Right renal pelvis (tissue), 4 donors: ENCODE measurements at regions not wholly inside any gene's neighbourhood (a gene's known extent, or its start where the extent isn't known, plus 50 kb on each side); places are given as distances from the start of the nearest gene placed in this dataset.
"Not testable (repeated sequence)": the region's sequence is repeated elsewhere in the genome, so short reads cannot be mapped to it uniquely, and the experiment has no call there.

ENCODE experiments used
- DNase-seq, 4 donors: peaks; one replicate each; pipeline ENCODE4 v3.0.0-alpha.2; 2013; ENCODE audit warnings: low read depth in 4 of 4, low spot score in 3 of 4, missing footprints in 1 of 4

DNA sequence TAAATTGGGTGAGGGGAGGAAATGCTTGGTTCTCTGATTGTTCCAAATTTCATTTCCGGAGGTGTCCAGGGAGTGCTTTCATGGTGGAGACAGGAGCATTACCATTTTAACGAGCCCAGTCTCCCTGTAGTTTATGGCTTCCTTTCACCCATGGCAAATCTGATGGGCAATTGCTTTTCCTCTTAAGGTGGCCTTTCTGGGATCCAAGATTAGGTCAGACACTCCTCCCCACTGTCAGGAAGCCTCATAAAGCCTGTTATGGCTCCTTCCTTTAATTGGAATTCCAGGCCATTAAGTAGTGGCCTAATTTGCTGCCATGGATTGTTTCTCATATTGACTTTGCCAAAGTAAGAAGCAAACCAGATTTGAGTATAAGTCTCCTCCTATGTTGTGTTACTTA, 157.8 kb downstream of the PDCD6IP start:
- DNase-seq: peak in 2 of 4 donors; percentile 18 to 30

DNA sequence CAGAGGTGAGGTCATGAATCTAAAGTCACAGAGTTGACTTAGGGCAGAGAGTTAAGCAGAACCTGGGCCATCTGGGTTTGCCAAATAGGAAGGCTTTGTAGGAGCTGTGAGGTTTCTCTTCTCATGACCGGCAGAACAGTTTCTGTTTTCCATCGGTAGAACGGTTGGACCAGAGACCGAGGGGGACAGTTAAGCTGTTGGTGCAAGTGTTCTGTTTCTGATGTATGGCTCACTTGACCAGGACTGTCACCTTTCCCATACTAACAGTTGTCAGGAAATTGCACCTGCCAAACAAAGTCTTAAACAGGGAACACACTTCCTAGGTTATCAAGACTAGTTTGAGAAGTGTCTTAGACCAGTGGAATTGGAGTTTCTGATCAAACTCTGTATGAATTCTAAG, 158.3 kb downstream of the PDCD6IP start:
- DNase-seq: no peak

DNA sequence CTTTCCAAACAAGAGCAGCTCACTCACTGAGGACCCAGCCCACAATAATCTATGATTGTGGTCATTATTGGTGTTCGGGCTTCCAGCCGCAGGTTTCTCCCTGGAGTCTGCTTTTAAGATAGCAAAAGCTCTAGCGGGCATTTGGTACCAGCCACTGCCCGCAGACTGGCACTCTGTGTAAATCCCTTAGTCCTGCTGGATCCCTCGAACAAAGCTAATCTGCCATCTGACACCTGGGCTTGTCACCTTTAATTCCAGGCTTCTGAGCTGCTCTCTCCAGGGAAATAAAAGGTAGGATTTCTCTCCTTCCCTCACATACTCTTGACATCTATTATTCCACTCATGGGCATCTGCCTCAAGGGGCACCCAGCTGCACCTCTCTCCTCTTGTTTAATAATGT, 158.7 kb downstream of the PDCD6IP start:
- no peak for DNase-seq

DNA sequence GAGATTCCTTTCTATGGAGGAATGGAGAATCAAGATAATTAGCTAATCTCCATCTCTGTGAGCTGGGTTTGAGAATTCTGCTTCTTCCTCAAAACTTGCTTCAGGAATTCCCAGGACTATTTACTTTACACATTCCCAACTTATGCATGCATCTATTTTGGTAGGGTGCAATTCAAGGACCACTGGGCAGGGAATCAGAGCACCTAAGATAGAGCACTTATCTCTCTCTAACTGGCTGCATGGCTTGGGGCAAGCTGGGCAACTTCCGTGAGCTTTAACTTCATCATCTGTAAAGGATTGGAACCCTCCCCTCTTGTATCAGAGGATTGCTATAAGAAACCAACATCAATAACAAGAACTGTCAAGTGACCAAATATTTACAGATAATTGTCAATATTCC, 160.2 kb downstream of the PDCD6IP start:
- DNase-seq: no peak

DNA sequence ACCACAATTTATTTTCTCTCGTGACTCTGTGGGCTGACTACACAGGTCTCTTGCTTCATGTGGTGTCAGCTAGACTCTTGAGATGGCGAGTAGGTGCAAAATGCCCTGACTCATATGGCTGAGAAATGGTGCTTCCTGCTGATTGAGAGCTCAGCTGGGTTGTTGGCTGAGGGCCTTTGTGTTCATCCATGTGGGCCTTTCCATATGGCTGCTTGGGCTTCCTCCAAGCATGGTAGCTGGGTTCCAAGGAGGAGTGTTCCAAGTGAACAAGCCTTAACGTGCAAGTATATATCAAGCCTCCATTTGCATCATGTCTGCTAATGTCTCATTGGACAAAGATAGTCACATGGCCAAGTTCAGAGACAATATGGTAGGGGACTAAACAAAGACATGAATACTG, 164.0 kb downstream of the PDCD6IP start:
- DNase-seq: no peak

DNA sequence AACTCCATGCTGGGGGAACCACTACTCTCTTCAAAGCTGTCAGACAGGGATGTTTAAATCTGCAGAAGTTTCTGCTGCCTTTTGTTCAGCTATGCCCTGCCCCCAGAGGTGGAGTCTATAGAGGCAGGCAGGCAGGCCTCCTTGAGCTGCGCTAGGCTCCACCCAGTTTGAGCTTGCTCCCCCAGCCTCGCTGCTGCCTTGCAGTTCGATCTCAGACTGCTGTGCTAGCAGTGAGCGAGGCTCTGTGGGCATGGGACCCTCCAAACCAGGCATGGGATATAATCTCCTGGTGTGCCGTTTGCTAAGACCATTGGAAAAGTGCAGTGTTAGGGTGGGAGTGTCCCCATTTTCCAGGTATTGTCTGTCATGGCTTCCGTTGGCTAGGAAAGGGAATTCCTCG, 171.8 kb downstream of the PDCD6IP start:
- DNase-seq: not testable (repeated sequence)

DNA sequence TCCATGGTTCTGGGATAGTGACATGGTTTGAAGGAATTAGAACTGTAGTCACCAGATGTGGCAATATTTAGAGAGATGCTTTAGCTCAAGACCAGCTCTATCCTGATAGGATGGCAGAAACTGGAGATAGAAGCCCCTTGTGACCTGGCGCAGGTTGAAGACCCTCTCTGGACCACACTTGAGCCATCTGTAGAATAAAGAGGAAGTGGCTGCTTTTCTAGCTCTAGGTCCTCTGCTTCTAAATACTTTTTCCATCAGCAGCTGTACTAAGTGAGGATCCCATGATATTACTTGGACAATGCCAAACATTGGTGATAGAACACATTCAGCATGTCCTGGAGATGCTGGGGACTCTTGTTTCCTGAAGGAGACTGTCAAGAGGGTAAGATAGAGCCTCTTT, 172.6 kb downstream of the PDCD6IP start:
- DNase-seq: no peak

DNA sequence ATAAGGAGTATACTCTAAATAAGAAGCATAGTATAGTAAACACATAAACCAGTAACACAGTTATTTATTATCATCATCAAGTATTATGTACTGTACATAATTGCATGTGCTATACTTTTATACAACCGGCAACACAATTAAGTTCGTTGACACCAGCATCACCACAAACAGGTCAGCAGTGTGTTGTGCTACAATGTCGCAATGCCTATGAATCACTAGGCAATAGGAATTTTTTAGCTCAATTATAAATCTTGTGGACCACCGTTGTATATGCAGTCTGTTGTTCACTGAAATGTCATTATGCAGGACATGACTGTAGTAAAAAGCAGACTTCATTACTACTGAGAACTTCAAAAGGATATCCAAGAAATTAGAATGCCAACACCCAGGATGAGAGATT, 177.0 kb downstream of the PDCD6IP start:
- no peak for DNase-seq

DNA sequence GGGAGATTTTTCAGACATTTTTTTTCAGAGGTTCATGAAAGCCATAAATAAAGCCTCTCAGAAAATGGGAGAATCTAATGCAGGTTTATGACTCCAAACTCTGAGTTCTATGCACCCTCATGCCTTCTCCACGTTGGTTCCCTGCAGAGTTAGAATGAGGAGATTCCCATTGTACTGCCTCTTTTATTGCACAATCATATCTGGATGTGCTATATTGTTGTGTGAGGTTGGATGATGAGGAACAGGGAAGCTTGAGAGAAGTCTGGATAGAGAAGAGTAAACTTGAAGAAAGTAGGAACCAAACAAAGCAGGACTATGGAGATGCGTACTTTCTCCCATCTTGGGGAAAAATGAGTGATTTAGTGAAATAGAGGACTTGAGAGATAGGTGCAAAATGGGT, 178.8 kb downstream of the PDCD6IP start:
- no peak for DNase-seq

DNA sequence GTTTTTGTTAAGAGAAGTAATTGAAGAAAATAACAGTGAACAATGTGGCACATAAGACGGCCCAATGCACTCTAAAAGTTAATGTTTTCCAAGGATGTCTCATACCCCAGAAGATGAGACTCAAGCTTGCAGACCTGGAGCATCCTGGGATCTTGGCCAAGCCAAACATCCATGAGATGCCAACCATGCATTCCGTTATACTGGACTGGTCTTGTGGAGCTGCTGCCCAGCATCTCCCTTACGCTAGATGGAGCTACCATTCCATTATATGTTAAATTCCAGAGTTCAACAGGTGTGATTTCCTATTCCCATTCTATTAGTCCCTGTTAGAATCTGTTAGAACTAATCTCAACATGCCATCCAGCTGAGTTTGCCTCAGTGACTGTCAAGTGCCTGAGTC, 181.8 kb downstream of the PDCD6IP start:
- peak in 1 of 4 donors; percentile 14 for DNase-seq

DNA sequence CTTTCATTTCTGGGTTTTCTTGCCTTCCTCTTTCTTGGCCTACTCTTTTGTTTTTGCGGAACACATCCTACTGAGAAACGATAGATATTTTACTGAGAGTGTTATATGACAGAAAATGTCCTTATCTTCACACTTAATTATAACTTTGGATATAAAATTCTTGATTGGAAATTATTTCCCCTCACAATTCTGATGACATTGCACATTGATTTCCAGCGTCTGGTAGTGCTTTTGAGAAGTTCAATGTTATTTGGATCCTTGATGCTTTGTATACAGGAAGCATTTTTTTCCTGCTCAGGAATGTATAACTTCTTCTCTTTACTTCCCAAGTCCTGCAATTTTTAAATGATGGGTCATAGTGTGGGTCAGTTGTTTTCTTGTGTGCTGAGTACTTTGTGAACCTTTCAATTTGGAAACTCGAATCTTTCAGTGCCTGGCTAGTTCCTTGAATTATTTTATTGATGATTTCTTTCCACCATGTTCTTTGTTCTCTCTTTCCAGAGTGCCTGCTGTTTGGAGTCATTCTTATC, 183.9 kb downstream of the PDCD6IP start:
- DNase-seq: no peak

DNA sequence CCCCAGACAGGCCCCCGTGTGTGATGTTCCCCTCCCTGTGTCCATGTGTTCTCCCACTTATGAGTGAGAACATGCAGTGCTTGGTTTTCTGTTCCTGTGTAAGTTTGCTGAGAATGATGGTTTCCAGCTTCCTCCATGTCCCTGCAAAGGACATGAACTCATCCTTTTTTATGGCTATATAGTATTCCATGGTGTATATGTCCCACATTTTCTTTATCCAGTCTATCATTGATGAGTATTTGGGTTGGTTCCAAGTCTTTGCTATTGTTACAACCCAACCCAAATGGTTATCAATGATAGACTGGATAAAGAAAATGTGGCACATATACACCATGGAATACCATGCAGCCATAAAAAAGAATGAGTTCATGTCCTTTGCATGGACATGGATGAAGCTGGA, 184.5 kb downstream of the PDCD6IP start:
- DNase-seq: not testable (repeated sequence)

DNA sequence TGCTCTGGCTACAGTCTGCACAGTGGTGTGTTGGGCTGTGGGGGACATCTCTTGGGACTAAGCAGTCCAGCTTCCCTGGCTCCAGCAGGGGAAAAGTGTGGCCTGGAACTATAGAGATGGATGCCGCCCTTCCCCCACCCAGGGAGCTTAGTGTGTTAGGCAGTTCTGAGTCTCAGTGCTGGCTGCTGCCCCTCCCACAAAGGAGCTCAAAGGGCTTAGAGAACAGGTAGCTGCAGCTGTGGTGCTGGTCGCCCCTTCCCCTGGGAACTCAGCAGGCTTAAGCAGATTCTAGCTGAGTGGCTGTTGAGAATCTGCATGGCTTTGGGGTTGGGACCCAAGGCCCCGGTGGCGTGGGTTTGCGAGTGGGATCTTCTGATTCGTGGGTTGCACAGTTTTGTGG, 190.8 kb downstream of the PDCD6IP start:
- DNase-seq: no peak

DNA sequence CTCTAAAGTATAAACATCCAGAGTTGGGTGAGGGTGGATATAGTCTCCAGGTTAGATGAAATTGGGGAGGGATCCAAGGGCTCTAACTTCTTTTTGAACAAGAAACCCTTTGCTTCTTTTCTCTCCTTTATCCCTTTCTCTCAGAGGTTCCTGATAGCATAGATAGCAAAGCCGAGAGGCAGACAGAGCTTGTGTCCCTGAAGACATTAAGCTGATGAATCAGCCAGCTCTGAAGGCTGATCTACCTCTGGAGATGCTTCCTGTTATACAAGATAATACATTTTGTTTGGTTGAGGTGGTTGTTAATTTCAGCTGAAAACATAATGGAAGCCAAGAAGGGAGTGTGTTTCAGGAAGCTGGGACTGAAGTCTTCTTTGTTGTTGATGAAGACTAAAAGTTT, 193.2 kb downstream of the PDCD6IP start:
- no peak for DNase-seq

DNA sequence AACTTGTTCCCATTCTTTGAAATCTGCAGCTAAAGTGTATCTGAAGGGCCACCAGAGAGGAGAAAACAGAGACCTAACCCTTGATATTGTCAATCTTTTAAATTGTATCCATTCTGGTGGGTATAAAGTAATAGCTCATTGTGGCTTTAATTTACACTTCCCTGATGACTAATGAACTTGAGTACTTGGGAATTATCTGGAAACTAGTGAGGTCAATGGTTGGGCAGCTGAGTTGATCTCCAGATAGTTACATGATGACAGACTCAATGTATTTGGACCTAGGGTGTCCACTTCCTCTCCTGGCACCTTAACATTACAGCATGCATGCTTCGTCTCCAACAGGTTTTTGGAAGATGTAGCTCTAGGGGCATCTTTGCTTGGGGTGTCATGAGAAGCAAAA, 195.2 kb downstream of the PDCD6IP start:
- DNase-seq: no peak

DNA sequence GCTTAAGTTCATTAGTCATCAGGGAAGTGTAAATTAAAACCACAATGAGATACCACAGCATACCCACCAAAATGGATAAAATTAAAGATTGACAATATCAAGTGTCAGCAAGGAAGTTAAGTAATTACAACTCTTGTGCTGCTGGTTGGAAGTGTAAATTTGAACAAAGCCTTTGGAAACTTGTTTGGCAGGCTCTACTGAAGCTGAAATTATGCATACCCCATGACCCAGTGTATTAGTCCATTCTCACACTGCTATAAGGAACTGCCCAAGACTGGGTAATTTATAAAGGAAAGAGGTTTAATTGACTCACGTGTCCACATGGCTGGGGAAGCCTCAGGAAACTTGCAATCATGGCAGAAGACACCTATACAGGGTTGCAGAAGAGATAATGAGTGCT, 196.1 kb downstream of the PDCD6IP start:
- no peak for DNase-seq

DNA sequence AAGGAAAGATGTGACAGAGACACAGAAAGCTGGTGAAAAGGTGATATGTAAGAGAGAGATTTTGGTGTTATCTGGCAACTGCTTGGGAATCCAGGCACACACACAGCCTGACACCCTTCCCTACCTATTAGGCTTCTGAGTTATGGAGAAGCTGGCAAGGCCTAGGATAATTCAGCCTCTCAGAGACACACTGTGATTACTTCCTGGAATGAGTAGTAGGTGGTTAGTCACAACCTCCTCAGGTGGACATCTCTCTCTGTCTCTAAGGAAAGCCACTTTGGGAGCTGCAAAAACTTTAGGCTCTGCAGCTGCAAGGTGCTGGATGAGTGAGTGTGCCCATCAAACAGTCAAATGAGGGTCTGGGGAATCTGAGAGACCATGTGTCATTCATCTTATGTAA, 201.9 kb downstream of the PDCD6IP start:
- no peak for DNase-seq

DNA sequence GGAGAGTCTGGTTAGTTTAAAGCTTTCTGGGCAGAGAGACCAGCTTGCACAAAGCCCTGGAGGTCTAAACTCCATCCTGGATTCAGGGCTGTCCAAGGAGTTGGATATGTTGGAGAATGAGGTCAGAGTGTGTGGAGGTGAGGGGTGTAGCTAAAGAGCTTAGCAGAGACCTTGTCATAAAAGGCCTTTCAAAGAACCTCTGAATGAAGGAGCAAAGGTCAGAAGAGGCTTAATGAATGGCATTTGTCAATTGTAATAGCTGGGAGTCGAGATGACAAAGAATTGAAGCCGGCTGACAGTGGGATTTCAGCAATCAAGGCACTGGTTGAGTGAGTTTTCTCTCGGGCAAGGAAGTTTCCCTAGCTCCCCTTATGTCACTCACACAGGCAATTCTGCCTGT, 202.6 kb downstream of the PDCD6IP start:
- DNase-seq: no peak

DNA sequence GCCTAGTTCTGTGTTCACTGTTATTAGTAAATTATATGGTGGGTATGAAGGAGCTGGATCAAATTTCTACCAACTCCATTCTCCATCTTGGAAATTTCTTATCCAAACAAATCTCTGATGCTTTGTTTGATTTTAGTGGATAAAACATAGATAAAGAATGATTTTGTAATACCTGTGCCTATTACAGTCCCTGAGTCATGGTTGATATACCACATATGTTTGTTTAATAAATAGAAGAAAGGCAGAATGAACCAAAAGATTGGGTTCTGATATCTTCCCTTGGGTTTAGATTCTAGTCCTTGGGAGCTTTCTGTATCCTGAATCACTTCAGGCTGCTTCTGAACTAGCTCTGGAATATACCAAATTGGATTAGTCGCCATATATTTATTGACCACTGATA, 203.6 kb downstream of the PDCD6IP start:
- DNase-seq: no peak

DNA sequence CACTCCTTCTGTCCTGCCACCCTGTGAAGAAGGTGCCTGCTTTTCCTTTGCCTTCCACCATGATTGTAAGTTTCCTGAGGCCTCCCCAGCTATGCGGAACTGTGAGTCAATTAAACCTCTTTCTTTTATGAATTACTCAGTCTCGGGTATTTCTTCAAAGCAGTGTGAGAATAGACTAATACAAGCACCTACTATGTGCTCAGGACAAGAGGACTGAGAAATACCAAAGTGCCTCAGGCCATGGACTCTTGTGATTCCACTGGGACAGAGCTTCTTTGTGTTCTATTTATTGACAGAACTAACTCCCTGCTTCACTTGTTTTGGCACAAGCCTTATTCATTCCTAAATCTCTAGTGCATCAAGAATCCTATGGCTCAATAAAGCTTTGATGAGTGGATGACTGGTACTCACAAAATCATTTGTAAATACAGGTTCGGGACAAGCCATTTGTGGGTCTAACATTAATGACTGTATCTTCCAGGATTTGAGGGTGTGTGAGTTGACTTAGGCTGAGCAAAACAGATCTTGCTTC, 204.2 kb downstream of the PDCD6IP start:
- DNase-seq: no peak

DNA sequence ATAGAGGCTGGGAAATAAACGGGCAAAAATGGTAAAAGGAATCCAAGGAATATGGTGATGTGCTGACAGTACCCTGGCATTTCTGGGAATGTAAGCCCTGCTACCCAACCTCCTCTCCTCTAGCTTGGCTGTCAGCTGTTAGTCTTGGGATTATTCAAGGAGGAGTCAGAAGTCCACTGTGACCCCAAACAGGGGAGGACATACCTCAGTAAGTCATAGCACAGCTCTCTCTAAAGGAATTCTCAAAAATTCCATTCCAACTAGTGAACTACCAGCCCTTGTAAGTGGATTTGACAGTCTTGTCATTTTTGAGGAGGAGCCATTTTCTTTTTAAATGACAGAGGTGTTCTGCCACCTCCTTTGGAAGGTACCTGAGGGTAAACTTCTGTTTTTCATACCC, 207.5 kb downstream of the PDCD6IP start:
- no peak for DNase-seq

DNA sequence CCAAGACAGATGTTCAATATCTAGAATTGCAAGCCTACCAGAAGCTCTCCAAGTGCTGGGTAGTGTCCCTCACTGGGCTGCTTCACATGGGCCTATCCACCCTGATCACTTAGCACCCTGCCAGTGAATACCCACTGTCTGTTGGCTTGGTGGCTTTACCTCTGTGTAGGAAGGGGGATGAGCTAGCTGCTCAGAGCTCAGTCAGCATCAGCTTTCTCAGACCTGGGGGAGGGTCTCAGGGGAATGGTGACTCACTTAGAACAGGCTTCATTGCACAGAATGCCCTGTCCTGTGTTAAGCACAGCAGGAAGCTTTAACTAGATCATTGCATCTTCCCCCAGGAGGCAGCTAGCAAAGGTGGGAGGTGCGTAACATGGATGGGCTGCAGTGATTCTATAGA, 209.8 kb downstream of the PDCD6IP start:
- DNase-seq: no peak
